Prostate gland (tissue), 2 donors: ENCODE measurements at regions not wholly inside any gene's neighbourhood (a gene's known extent, or its start where the extent isn't known, plus 50 kb on each side); places are given as distances from the start of the nearest gene placed in this dataset.

Source experiments
- DNase-seq: peaks from one replicate; pipeline ENCODE4 v3.0.0-alpha.2; 2019; ENCODE audit warnings: low spot score
- H3K27ac ChIP-seq, 2 donors: fragments of 200-600 bp; sonication (generic); 2 replicates each; pipeline ENCODE4 v1.5.1; 2017 to 2019
- H3K27me3 ChIP-seq: fragments of 200-600 bp; sonication (generic); replicated peaks from 2 replicates; pipeline ENCODE4 v1.5.1; 2019; ENCODE audit not compliant: insufficient read depth
- H3K36me3 ChIP-seq, 2 donors: fragments of 200-600 bp; sonication (generic); 1 replicate in 1 of 2; 2 replicates in 1 of 2; pipeline versions ENCODE4 v1.5.1 to v1.8.1; 2017 to 2019
- H3K4me1 ChIP-seq: fragments of 200-600 bp; sonication (generic); replicated peaks from 2 replicates; pipeline ENCODE4 v1.5.1; 2019
- H3K4me3 ChIP-seq, 2 donors: fragments of 200-600 bp; sonication (generic); 2 replicates each; pipeline ENCODE4 v1.5.1; 2017 to 2019
- H3K9me3 ChIP-seq: fragments of 200-600 bp; sonication (generic); 2 replicates; pipeline ENCODE4 v1.5.1; 2017
- POLR2A ChIP-seq: fragments of 450-650 bp; IDR thresholded peaks from one replicate; pipeline ENCODE4 v1.6.1; 2016; ENCODE audit warnings: antibody characterized with exemption, mild to moderate bottlenecking
- POLR2AphosphoS5 ChIP-seq: sonication (generic); formaldehyde crosslinking; IDR thresholded peaks from one replicate; pipeline ENCODE4 v1.6.1; 2017; ENCODE audit warnings: antibody characterized with exemption
- WGBS: methylation state at CpG from one replicate; pipeline ENCODE4 v1.1.5; 2018; 5-methylcytosine and 5-hydroxymethylcytosine counted together
- intact Hi-C: fragments of 100-400 bp; cut with DNase I; formaldehyde crosslinking; loops from one replicate; pipeline ENCODE4 v1.14.2; 2022
- TF ChIP-seq, protein P1 (sequence below), 4 experiments: fragments of 200-600 bp in 2 of 4; fragments of 450-650 bp in 2 of 4; sonication (generic) in 2 of 4; IDR thresholded peaks; 1 replicate in 3 of 4; 2 replicates in 1 of 4; pipeline ENCODE4 v1.5.1; 2016 to 2019; ENCODE audit warnings: antibody characterized with exemption in 4 of 4, mild to moderate bottlenecking in 2 of 4, moderate library complexity in 2 of 4

DNA sequence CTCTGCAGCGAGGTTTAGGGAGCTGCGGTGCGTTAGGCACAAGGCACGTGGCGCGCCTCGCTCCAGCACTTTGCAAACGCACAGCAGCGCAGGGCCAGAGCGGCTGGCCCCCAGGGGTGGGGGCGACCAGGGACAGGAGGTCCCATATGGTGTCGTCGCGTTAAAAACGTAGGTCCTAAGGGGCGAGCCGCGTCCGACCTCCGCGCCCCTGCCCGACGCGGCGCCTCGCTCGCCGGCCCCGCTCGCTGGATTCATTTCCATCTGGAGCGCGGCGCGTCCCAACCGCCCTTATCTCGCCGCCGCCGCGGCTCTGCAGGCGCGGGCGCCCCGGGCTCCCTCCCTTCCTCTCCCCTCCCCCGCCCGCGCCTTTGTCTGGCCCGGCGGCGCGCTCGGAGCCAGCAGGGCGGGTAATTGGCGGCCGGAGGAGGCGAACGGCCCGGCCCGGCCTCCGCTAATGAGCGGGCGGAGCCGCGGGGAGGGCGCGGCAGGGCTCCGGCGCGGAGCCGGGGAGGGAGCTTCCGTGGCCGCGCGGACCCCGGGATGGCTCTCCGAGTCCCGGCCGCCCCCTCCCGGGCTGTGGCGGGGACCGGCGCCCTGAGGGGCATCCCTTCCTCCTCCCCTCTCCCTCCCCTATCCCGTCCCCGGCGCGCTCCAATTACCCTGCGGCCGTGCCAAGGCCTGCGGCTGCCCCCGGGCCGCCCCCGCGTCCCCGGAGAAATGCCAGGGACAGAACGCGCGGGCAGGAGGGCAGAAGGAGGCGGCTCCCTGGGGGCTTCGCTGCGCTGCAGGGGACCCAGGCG lies 409.0 kb downstream of the BCOR start:
- H3K9me3 ChIP-seq, result no peaks in the 10 kb centered on the region
- H3K4me3 ChIP-seq, result peak overlapping the region; percentile 35 to 37
- peak overlapping the region in 1 of 2 donors; percentile 42 for H3K27ac ChIP-seq
- H3K4me1 ChIP-seq, result no peaks in the 10 kb centered on the region
- intact Hi-C loops, result no loop called here
- H3K36me3 ChIP-seq, result no peaks in the 10 kb centered on the region
- no peaks in the 10 kb centered on the region for H3K27me3 ChIP-seq
- DNase-seq, result peak; percentile 22
- TF ChIP-seq, protein P1, sequence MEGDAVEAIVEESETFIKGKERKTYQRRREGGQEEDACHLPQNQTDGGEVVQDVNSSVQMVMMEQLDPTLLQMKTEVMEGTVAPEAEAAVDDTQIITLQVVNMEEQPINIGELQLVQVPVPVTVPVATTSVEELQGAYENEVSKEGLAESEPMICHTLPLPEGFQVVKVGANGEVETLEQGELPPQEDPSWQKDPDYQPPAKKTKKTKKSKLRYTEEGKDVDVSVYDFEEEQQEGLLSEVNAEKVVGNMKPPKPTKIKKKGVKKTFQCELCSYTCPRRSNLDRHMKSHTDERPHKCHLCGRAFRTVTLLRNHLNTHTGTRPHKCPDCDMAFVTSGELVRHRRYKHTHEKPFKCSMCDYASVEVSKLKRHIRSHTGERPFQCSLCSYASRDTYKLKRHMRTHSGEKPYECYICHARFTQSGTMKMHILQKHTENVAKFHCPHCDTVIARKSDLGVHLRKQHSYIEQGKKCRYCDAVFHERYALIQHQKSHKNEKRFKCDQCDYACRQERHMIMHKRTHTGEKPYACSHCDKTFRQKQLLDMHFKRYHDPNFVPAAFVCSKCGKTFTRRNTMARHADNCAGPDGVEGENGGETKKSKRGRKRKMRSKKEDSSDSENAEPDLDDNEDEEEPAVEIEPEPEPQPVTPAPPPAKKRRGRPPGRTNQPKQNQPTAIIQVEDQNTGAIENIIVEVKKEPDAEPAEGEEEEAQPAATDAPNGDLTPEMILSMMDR (IDR thresholded peaks at IDR 0.05), result no peak
- TF ChIP-seq POLR2A, result no peak
- TF ChIP-seq POLR2AphosphoS5, result no peak
- 0% methylated on average over 43 of the region's 101 CpGs for WGBS

DNA sequence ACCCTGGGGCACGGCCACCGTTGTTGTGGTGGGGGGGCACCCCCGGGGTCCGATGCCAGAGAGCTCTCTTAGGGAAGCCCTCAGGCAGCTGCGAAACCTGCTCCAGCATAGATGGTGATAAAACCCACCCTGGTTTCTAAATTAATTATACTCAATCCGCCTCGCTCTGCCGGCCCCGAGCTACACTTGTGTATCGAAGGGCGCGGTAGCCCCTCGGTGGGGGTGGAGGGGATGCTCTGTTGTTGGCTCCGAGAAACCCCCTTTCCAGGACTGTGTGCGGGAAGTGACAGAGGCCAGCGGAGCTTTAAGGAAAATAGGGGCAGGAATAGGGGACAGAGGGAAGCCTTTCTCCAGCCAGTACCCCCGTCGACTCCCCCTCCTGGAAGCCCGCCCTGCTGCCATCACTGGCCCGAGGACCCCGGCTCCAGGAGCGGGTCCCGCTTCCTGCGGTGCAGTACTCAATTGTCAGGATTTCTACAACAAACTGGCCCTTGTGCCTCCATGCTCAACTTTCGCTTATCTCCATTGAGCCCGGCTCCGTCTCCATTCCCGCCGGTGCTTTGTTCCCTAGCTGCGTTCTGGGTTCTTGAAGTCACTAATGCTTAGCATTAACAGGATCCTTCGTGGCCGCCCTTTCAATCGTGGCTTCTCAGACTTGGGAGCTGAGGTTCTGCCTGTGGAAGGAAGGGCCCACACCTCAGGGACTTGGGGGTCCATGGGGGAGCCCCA lies 408.2 kb downstream of the BCOR start:
- H3K4me1 ChIP-seq, result no peaks in the 10 kb centered on the region
- TF ChIP-seq POLR2A (no peak), POLR2AphosphoS5 (no peak)
- TF ChIP-seq, protein P1 (IDR thresholded peaks at IDR 0.05), result no peak
- intact Hi-C loops, result no loop called here
- 9% methylated on average over 28 of the region's 33 CpGs for WGBS
- H3K27ac ChIP-seq, result peak overlapping the region in 1 of 2 donors; percentile 42
- DNase-seq, result no peak
- H3K36me3 ChIP-seq, result no peaks in the 10 kb centered on the region
- no peaks in the 10 kb centered on the region for H3K9me3 ChIP-seq
- no peaks in the 10 kb centered on the region for H3K27me3 ChIP-seq
- peak overlapping the region; percentile 35 to 37 for H3K4me3 ChIP-seq

DNA sequence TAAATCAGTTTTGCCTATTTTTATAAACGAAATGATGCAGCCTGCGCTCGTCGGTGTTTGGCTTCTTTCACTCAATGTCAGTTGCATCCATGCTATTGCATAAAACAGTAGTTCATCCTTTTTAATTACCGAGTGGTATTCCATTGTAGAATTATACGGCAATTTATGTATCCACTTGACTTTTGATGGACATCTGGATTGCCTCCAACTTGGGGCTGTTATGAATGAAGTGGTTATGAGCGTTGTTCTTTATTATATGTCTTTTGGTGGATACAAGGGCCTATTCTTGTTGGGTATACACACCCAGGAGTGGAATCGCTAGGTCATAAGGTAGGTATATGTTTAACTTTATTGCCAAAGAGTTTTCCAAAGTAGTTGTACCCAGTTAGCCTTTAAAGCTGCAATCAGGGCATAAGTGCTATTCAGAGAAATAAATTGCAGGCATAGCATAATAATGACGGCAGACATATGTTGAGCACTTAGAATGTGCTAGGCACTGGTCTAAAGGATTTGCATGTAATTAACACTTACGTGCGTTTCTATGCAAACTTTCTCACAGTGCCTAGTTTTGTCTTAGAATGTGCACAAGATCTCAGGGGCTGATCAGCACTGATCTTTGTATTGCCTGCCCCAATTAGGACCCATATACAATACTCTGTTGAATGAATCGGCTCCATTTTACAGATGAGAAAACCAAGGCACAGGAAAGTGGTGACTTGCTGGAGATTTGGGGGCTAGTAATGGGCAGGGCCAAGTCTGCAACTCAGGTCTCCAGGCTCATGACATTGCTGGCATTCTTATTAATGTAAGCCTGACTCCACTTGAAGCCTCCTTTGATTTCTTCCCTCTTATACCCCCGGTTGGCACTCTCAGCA lies 407.0 kb downstream of the BCOR start:
- H3K27me3 ChIP-seq, result no peaks in the 10 kb centered on the region
- H3K4me3 ChIP-seq, result no peak overlapping the region
- no peaks in the 10 kb centered on the region for H3K9me3 ChIP-seq
- WGBS, result 98% methylated on average over 13 of the region's 13 CpGs
- no peaks in the 10 kb centered on the region for H3K4me1 ChIP-seq
- no peak for TF ChIP-seq POLR2A
- no peak for TF ChIP-seq POLR2AphosphoS5
- TF ChIP-seq, protein P1 (IDR thresholded peaks at IDR 0.05), result no peak
- no peaks in the 10 kb centered on the region for H3K36me3 ChIP-seq
- DNase-seq, result no peak
- intact Hi-C loops, result no loop called here
- H3K27ac ChIP-seq, result no peak overlapping the region

DNA sequence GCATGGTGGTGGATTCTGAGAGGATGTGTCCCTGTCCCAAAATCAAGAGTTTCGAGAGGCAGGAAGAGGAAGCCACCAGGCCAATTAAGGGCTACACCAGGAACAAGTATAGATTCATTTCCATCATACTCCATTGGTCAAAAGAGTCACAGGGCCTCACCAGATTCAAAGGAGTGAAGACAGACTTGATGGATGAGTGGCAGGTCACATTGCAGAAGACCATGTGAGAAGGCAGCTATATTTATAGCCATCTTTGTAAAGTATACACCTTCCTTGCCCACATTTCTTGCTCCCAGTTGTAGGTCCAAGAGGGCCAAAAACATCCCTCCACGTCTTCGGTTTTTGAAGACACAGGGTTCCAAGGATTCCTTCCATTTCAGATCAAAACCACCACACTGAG lies 406.0 kb downstream of the BCOR start:
- intact Hi-C loops, result no loop called here
- 96% methylated on average over 3 of the region's 3 CpGs for WGBS
- TF ChIP-seq, protein P1 (IDR thresholded peaks at IDR 0.05), result no peak
- TF ChIP-seq POLR2A (no peak), POLR2AphosphoS5 (no peak)

More for the DNA sequence above, 406.0 kb downstream of the BCOR start:
- H3K4me1 ChIP-seq, result no peaks in the 10 kb centered on the region
- no peak overlapping the region for H3K4me3 ChIP-seq
- H3K9me3 ChIP-seq, result no peaks in the 10 kb centered on the region
- no peaks in the 10 kb centered on the region for H3K27me3 ChIP-seq
- no peak overlapping the region for H3K27ac ChIP-seq
- H3K36me3 ChIP-seq, result no peaks in the 10 kb centered on the region
- DNase-seq, result no peak
